IPS DF 6.9 (cell line): ENCODE measurements at regions not wholly inside any gene's neighbourhood (a gene's known extent, or its start where the extent isn't known, plus 50 kb on each side); places are given as distances from the start of the nearest gene placed in this dataset.
A peak's percentile ranks its signal among the peaks of the same experiment; 100 is the strongest.

ENCODE experiments used
- DNase-seq: peaks from one replicate; pipeline ENCODE4 v3.0.0-alpha.2; 2013; ENCODE audit warnings: low read depth, low spot score
- H3K27ac ChIP-seq: one replicate; pipeline ENCODE4 v1.5.1; 2013; ENCODE audit warnings: low read length, control low read depth
- H3K27me3 ChIP-seq: 2 replicates; pipeline ENCODE4 v1.6.1; 2013; ENCODE audit warnings: mild to moderate bottlenecking, low read length; ENCODE audit not compliant: control insufficient read depth, insufficient read depth
- H3K36me3 ChIP-seq: 2 replicates; pipeline ENCODE4 v1.6.1; 2013; ENCODE audit warnings: low read length; ENCODE audit not compliant: control insufficient read depth, insufficient read depth
- H3K4me1 ChIP-seq: 2 replicates; pipeline ENCODE4 v1.6.1; 2013; ENCODE audit warnings: low read length; ENCODE audit not compliant: control insufficient read depth, insufficient read depth
- H3K4me3 ChIP-seq: 2 replicates; pipeline ENCODE4 v1.5.1; 2013; ENCODE audit warnings: mild to moderate bottlenecking, low read length
- H3K9me3 ChIP-seq: 2 replicates; pipeline ENCODE4 v1.6.1; 2013; ENCODE audit warnings: low read length, inconsistent platforms; ENCODE audit not compliant: control insufficient read depth, insufficient read depth
- WGBS: extraction: QIAGEN DNeasy Blood & Tissue Kit; methylation state at CpG from one replicate; pipeline ENCODE4 v1.1.7; 2013; ENCODE audit warnings: mixed read lengths, missing lambda C conversion rate; ENCODE audit not compliant: insufficient read length, insufficient coverage; 5-methylcytosine and 5-hydroxymethylcytosine counted together

DNA sequence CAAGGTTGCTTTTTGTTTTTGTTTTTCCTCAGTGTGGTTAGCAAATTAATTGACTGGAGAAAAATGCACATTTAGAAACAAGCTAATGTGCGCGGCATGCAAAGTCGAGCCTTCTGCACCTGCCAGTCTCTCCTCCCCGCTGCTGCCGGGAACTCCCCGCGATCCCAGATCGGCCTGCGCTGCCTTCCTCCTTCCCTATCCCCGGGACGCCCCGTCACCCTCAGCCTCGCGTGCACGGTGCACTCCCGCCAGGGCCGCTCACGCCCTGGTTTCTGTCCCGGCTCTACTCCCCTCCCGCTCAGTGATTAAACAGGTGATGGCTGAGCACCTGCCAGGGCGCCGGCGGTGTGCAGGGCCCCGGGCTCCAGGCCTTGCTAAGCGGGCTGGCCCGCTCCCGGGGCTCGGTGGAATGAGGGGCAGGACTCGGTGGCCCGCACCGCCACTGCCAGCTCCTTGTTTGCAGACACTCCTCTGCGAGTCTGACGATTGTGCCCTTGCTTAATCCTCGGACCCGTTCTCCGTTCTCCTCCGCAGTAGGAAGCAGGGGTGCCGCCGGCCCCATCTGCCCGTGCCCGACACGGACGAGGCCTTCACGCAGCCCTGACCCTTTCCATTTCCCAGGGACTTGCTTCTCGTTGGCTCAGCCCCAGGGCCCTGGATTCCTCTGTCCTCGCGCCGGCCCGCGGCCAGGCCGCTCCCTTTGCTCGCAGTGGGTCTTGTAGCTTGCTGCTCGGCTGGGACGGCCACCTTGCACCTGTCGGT is 143.4 kb downstream of the TRIML1 start:
- DNase-seq = no peak
- Histone ChIP-seq H3K4me3 (peak overlapping the region; percentile 19; the same call in 1 of the 2 replicates), H3K27ac (no peak overlapping the region), H3K9me3 (no peaks in the 10 kb centered on the region), H3K36me3 (no peaks in the 10 kb centered on the region), H3K4me1 (no peaks in the 10 kb centered on the region), H3K27me3 (no peaks in the 10 kb centered on the region)
- WGBS = no CpG with 5 or more reads among the region's 55 CpGs

DNA sequence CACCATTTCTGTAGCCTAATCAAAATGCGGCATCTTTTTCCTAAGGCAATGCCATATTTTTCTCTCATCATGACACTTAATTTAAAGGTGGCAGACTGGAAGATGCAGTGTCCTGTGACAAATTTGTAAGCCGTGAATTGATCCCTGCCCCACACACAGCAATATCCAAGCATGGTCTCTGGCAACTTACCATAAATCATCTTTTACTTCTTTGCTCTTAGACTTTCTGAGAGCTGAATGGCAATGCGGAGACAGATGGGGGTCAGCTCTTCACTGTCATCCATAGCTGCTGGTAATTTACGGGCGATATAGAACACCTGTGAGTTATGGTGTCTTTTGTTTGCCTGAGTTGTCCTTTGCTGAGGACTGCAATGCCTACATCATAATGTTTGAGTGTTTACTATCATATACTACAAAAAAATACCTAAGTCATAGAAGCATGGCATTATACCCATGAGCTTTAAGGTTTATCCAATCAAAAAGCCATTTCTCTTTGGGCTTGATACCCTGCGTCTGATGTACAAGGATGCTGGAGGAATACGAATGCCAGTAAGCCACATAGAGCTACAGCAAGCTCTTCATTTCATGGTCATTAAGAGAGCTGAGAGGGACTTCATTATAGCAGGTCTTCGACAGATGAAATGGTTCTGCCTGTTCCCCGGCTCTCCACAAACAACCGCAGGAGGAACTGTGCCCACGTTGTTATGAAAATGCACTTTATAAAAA is 148.1 kb downstream of the TRIML1 start:
- no CpG with 5 or more reads among the region's 11 CpGs for WGBS
- Histone ChIP-seq H3K4me1 (no peaks in the 10 kb centered on the region; the same call in 1 of the 2 replicates), H3K36me3 (no peaks in the 10 kb centered on the region), H3K27ac (no peak overlapping the region), H3K4me3 (no peak overlapping the region), H3K9me3 (no peaks in the 10 kb centered on the region), H3K27me3 (no peaks in the 10 kb centered on the region)
- no peak for DNase-seq

DNA sequence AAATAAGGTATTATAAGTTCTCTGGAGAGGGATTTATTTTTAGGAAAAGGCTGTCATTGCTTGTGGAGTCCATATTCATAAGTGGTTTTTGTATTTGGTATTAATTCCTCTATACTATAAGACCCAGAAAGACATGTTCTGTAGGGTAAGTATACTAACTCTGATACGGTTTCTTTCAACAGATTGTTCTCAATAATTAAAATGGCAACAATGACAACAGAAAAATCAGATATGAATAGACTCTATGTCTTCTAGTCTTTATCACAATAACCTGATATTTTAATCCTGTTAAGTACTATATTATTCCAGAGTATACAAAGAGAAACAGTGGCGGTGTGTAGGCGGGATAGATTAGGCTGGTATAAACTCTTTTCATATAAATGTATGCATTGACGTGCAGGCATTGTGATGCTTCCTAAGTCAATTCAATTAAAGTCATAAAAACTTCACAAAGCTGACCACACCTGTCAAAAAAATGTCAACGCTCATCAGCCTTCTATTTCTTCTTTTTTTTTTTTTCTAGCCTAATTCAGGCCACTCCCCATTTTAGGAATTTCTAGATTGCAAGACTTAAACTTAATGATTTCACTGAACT is 150.4 kb downstream of the TRIML1 start:
- no peaks in the 10 kb centered on the region for H3K36me3 ChIP-seq
- H3K9me3 ChIP-seq = no peaks in the 10 kb centered on the region
- H3K27me3 ChIP-seq = no peaks in the 10 kb centered on the region
- no CpG with 5 or more reads among the region's 5 CpGs for WGBS
- no peak for DNase-seq
- H3K27ac ChIP-seq = no peak overlapping the region
- H3K4me3 ChIP-seq = no peak overlapping the region
- H3K4me1 ChIP-seq = no peaks in the 10 kb centered on the region; the same call in 1 of the 2 replicates

DNA sequence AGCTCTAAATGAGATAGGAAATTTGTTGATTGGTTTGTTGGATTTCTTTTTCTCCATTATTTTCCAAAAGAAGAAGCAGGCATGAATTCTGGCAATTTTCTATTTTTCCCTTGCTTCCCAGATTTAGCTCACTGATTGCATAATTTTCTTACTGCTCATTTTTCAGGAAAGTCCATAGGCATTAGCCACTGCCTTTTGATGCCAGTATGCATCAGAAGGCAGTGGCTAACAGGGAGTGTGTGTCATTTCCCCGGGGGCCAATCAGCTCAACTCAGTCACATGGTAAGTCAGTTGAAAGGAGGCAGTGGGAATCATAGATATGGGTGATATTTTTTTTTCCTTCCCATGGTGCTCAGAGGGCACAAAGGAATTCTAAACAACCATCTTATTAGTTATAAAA is 156.7 kb downstream of the TRIML1 start:
- Histone ChIP-seq H3K9me3 (no peaks in the 10 kb centered on the region), H3K27me3 (no peaks in the 10 kb centered on the region), H3K36me3 (no peaks in the 10 kb centered on the region), H3K4me1 (no peaks in the 10 kb centered on the region; the same call in 1 of the 2 replicates), H3K27ac (no peak overlapping the region), H3K4me3 (no peak overlapping the region)
- DNase-seq = no peak
- no CpG with 5 or more reads among the region's 1 CpG for WGBS

DNA sequence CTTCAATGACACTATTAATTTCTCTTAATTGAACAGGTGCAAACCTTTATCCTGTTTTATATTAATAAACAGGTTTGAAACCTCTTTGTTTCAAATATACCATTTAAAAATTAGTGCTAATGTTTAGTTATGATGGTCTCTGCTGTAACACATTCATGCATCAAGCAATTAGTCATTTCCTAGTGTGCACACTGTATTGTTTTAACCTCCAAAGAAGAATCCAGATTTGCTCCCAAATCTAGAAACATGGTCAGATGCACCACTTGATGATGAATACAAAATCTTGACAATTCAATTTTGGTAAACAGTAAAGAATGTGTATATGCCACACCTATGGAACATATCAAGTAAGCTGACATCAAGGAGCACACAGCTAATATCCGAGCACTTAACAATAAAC is 157.1 kb downstream of the TRIML1 start:
- Histone ChIP-seq H3K4me1 (no peaks in the 10 kb centered on the region; the same call in 1 of the 2 replicates), H3K4me3 (no peak overlapping the region), H3K27ac (no peak overlapping the region), H3K27me3 (no peaks in the 10 kb centered on the region), H3K9me3 (no peaks in the 10 kb centered on the region), H3K36me3 (no peaks in the 10 kb centered on the region)
- DNase-seq = no peak
- no CpG with 5 or more reads among the region's 1 CpG for WGBS

DNA sequence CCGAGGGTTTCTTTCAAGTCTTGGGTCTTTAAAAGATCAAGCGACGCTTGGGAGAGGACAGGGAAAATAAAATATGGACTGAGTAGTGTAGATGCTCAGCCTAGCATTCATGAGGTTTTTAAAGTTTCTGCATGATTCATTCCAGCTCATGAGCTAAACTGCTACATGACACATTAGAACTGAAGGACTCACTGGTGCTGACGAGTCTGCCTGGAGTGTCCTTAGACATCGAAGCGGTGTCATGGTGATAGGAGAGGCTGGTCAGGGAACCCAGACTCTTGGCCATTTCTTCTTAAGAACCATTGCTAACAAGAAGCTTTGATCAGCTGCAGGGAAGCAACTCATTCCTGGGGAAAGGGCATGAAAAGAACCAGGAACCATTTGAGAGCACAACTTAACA is 158.6 kb downstream of the TRIML1 start:
- Histone ChIP-seq H3K9me3 (no peaks in the 10 kb centered on the region), H3K36me3 (no peaks in the 10 kb centered on the region), H3K27me3 (no peaks in the 10 kb centered on the region), H3K4me1 (no peaks in the 10 kb centered on the region), H3K4me3 (no peak overlapping the region), H3K27ac (no peak overlapping the region)
- DNase-seq = no peak
- no CpG with 5 or more reads among the region's 6 CpGs for WGBS

DNA sequence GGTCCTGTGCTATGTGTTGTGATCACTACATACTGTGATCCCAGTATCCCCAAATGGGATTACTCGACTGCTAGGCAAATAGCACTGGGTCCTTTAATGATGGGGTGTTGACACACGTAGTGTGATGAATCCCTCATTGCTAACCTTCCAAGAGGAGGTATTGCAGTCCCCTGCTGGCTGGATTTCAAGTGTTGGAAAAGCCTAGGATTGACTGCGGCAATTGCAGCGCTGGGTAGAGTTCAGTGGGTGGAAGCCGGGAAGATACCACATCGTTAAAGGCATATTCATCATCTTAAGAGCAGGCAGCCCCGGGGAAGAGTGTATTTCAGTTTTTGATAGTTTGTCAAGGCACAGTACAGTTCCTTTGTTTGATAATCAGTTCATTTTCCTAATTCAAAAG is 159.9 kb downstream of the TRIML1 start:
- Histone ChIP-seq H3K9me3 (no peaks in the 10 kb centered on the region), H3K27me3 (no peaks in the 10 kb centered on the region), H3K36me3 (no peaks in the 10 kb centered on the region), H3K4me1 (no peaks in the 10 kb centered on the region), H3K27ac (no peak overlapping the region), H3K4me3 (no peak overlapping the region)
- DNase-seq = no peak
- WGBS = no CpG with 5 or more reads among the region's 7 CpGs

DNA sequence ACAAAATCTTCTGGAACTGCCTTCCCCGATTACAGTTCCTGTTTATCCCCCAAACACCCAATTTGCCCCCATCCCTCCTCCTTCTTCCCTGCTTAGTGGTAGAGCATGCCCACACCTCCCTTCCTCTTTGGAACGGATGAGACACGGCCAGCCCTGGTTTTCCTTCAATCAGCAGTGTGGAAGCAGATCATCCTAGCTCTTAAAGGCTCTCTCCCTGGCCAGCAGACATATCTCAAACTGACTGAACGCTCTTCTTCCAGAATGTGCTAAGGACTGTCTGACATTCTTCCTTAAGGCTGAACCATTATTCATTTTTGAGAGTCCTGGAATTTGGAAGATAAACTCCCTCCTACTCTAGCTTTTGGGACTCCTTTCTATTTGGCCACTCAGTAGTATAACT is 161.1 kb downstream of the TRIML1 start:
- Histone ChIP-seq H3K4me3 (no peak overlapping the region), H3K36me3 (no peaks in the 10 kb centered on the region), H3K27ac (no peak overlapping the region), H3K4me1 (no peaks in the 10 kb centered on the region), H3K27me3 (no peaks in the 10 kb centered on the region), H3K9me3 (no peaks in the 10 kb centered on the region)
- WGBS = no CpG with 5 or more reads among the region's 4 CpGs
- DNase-seq = no peak

DNA sequence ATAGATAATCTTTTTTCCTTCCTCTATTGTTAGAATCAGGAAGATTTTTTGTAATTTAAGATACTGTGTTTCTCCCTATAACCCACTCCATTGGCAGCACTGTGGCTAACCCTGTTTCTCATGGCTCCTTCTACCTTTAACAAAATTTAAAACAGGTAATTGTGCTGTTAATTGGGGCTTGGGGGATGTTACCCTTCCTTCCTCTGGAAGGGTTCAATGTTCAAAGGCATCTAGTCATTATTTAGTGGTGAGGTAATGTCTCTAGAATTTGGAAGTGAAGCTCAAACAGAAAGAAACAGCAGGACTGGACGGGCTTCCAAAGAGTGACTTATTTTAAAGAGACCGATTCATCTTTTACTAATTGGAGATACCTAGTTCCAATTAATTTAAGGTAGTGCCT is 166.4 kb downstream of the TRIML1 start:
- WGBS = no CpG with 5 or more reads among the region's 2 CpGs
- DNase-seq = no peak

DNA sequence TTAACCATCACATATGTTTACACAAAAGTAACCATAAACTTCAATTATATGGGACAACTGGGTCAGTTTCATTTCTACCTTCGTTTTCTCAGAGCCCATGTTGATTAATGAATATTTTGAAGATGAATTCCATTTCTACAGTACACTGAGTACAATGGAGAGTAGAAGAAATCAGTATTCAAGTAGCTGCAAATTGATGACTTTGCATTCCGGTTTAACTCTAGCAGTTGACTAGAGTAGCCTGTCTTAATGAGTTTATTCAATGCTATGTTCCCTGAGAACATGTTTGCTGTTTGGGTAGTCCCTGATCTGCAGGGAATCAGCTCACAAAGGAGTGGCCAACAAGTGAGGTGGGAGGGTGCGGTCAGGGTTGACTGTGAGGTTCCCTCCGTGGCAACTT is 168.3 kb downstream of the TRIML1 start:
- no peaks in the 10 kb centered on the region for H3K4me1 ChIP-seq
- no peak overlapping the region for H3K27ac ChIP-seq
- no peaks in the 10 kb centered on the region for H3K9me3 ChIP-seq
- no peaks in the 10 kb centered on the region for H3K36me3 ChIP-seq
- H3K4me3 ChIP-seq = no peak overlapping the region
- WGBS = no CpG with 5 or more reads among the region's 4 CpGs
- DNase-seq = no peak
- H3K27me3 ChIP-seq = no peaks in the 10 kb centered on the region

More for the DNA sequence above, 166.4 kb downstream of the TRIML1 start:
- Histone ChIP-seq H3K9me3 (no peaks in the 10 kb centered on the region), H3K36me3 (no peaks in the 10 kb centered on the region), H3K4me3 (no peak overlapping the region), H3K27me3 (no peaks in the 10 kb centered on the region), H3K27ac (no peak overlapping the region), H3K4me1 (no peaks in the 10 kb centered on the region)
